Fibroblast of upper back skin (primary cell): ENCODE measurements at regions not wholly inside any gene's neighbourhood (a gene's known extent, or its start where the extent isn't known, plus 50 kb on each side); places are given as distances from the start of the nearest gene placed in this dataset.

Source experiments
- DNase-seq: peaks from one replicate; pipeline ENCODE4 v3.0.0-alpha.2; 2013

GRCh38 chr15:37165395-37165794, 65.0 kb upstream of the MEIS2 start:
- DNase-seq: no peak

GRCh38 chr15:37166402-37166801, 66.1 kb upstream of the MEIS2 start:
- no peak for DNase-seq

- DNase-seq: no peak
Measured at GRCh38 chr15:37181339-37181738, 81.0 kb upstream of the MEIS2 start.

GRCh38 chr15:37199545-37199944, 99.2 kb upstream of the MEIS2 start:
- no peak for DNase-seq

GRCh38 chr15:37203050-37203449, 102.7 kb upstream of the MEIS2 start:
- no peak for DNase-seq

DNA sequence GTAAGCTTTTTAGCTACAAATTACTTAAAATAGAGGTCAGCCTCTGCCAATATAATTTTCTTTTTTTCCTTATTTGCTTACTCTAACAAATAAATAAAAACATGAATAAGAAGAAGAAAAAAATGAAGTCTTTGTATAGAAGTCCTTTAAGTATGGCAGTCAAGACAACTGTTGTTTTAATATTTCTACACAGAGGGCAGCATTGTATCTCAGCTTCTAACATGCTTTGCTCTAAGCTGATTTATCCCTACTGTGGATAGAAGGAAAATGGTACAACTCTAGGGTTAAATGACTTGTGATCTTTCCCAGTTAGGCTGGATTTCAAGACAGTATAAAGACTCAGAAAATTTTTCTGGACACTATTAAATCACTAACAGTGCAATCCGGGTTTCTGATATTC, 104.3 kb upstream of the MEIS2 start:
- DNase-seq: no peak

GRCh38 chr15:37206690-37207089, 106.3 kb upstream of the MEIS2 start:
- DNase-seq: no peak

GRCh38 chr15:37208146-37209040, 108.0 kb upstream of the MEIS2 start:
- DNase-seq: no peak

DNA sequence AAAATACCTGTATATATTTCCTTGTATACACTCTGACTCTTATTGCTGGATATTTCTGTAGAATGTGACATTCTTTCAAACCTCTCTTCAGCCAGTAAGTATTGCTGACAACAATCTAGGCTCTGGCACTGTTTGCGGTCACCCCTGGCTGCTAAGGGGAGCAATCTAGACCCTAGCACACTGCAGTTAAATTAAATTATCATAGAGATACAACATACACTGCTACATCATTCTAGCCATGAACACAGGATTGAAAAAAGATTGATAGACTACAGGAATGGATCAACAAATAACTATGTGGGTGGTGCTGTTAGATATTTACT, 108.7 kb upstream of the MEIS2 start:
- no peak for DNase-seq

GRCh38 chr15:37217567-37217966, 117.2 kb upstream of the MEIS2 start:
- no peak for DNase-seq

- no peak for DNase-seq
Measured at GRCh38 chr15:37218351-37218916, 118.1 kb upstream of the MEIS2 start.

GRCh38 chr15:37219211-37219701, 118.9 kb upstream of the MEIS2 start:
- no peak for DNase-seq

GRCh38 chr15:37220949-37221670, 120.8 kb upstream of the MEIS2 start:
- DNase-seq: no peak

DNA sequence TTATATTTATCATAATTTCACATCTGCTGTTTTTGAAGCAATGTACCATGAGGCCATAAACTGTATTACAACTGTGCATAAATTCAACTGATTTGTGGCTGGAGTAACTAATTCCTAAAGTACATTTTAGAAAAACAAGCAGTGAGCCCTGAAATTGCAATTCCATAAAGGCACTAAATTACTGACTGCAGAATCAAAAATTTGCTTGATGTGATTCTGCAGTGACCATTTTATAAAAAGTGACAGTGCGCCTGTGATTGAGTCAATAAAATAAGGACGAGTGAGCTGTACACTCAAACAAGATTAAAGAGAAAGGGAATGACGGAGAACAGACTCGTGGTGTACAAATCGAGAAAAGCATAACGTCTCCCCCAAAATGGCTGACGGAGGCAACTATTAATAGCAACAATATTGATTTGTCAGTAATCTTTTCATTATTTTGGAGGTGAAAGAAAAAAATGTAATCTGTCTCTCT, 121.4 kb upstream of the MEIS2 start:
- no peak for DNase-seq

DNA sequence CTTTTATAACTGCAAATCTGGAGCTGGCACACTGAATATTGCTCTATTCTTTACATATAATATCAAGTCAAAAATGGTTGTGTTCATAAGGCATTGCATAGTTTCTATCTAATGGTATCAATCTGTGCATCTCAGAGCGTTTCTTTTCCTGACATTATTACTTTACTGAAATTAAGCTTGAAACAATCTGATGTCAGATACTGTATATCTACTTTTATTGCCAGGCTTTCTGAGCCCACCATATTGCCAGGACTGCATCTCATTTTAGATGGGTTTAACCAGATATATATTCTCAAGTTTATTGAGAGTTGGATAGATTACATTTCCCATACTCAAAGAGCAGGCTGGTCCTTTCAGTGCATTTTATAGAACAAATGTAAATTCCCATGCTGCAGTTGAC, 122.7 kb upstream of the MEIS2 start:
- no peak for DNase-seq

- DNase-seq: no peak
Measured at GRCh38 chr15:37229855-37230619, 129.7 kb upstream of the MEIS2 start.

DNA sequence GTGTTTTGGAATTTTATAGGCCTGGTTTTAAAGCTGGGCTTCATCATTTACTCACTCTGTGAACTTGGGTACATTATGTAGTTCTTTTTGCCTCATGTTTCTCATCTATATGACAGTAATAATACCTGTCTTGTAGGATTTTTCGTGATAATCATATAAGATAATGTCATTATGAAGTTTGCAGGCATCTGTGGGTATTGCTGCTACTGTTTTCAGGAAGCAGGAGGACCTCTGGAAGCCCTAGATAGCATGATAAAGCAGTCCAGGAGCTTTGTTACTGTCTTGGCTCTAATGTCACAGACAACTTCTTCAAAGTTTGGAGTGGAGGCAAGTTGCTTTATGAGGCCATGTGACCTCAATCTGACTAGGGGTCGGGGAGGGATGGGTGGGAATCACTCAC, 145.0 kb upstream of the MEIS2 start:
- DNase-seq: no peak

- DNase-seq: peak; percentile 16
Measured at GRCh38 chr15:37246065-37246464, 145.7 kb upstream of the MEIS2 start.

DNA sequence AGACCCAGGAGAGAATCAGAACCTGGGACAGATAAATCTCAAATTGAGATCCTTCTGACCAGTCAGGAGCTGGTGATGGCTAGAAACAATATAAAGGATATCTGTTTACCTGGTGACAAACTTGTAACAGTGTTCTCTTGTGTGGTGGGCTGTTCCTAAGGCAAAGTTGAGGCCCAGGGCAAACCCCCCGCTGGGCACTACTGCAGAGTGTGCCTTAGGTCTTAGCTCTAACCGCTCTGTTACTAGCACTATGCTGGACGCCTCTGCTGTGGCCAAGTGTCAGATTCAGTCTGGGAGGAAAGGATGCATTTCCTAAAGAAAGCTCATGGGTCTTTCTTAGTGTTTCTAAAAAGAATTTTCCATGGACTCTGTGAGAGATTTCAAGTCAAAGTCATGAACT, 146.5 kb upstream of the MEIS2 start:
- no peak for DNase-seq

DNA sequence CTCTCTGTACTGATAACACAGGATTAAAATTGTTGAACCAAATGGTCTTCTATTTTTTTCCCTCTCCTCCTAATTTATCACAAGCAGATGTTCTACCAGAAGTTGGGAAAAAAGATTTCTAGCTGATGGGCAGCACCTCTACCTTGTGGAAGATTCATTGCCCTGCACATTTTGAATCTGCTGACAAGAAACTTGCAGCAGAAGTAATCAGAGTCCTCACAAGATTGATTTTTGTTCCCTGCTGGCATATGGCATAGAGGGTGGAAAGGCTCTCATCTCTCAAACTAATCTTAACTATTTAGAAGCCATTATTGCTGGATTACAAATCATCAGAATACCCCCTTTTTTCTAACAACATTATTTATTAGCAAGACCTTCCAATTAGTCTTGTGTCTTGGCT, 148.9 kb upstream of the MEIS2 start:
- DNase-seq: no peak

- no peak for DNase-seq
Measured at GRCh38 chr15:37252530-37252929, 152.2 kb upstream of the MEIS2 start.

GRCh38 chr15:37253877-37254276, 153.5 kb upstream of the MEIS2 start:
- peak; percentile 69 for DNase-seq

- DNase-seq: no peak
Measured at GRCh38 chr15:37260255-37260654, 159.9 kb upstream of the MEIS2 start.
